HG03460 (cell line): ENCODE measurements at regions not wholly inside any gene's neighbourhood (a gene's known extent, or its start where the extent isn't known, plus 50 kb on each side); places are given as distances from the start of the nearest gene placed in this dataset.
"Not testable (repeated sequence)": the region's sequence is repeated elsewhere in the genome, so short reads cannot be mapped to it uniquely, and the experiment has no call there.

Experiments used
- ATAC-seq: cut with Tn5 transposase; IDR thresholded peaks from one replicate; pipeline ENCODE4 v1.9.1; 2021; ENCODE audit not compliant: unreplicated experiment

GRCh38 chr9:100639854-100640253 lies 62.0 kb downstream of the CAVIN4 start:
- ATAC-seq, result no peak

GRCh38 chr9:100640447-100641050 lies 62.7 kb downstream of the CAVIN4 start:
- no peak for ATAC-seq

- ATAC-seq, result no peak
Measured at GRCh38 chr9:100641166-100641565, 63.3 kb downstream of the CAVIN4 start.

- no peak for ATAC-seq
Measured at GRCh38 chr9:100652850-100653249, 75.0 kb downstream of the CAVIN4 start.

- ATAC-seq, result no peak
Measured at GRCh38 chr9:100653643-100654334, 75.9 kb downstream of the CAVIN4 start.

GRCh38 chr9:100656851-100657250 lies 79.0 kb downstream of the CAVIN4 start:
- ATAC-seq, result not testable (repeated sequence)

GRCh38 chr9:100661668-100662067 lies 83.8 kb downstream of the CAVIN4 start:
- no peak for ATAC-seq

GRCh38 chr9:100662122-100662521 lies 84.2 kb downstream of the CAVIN4 start:
- no peak for ATAC-seq

GRCh38 chr9:100667448-100667847 lies 89.6 kb downstream of the CAVIN4 start:
- no peak for ATAC-seq

- ATAC-seq, result no peak
Measured at GRCh38 chr9:100668024-100668423, 90.1 kb downstream of the CAVIN4 start.

- no peak for ATAC-seq
Measured at GRCh38 chr9:100669968-100670367, 92.1 kb downstream of the CAVIN4 start.

GRCh38 chr9:100670719-100671118 lies 92.8 kb downstream of the CAVIN4 start:
- no peak for ATAC-seq

- no peak for ATAC-seq
Measured at GRCh38 chr9:100671898-100672297, 94.0 kb downstream of the CAVIN4 start.

- no peak for ATAC-seq
Measured at GRCh38 chr9:100673249-100673648, 95.4 kb downstream of the CAVIN4 start.

- no peak for ATAC-seq
Measured at GRCh38 chr9:100674419-100675122, 96.7 kb downstream of the CAVIN4 start.

GRCh38 chr9:100679834-100680233 lies 102.0 kb downstream of the CAVIN4 start:
- no peak for ATAC-seq

GRCh38 chr9:100686420-100686819 lies 108.5 kb downstream of the CAVIN4 start:
- no peak for ATAC-seq

- ATAC-seq, result peak; percentile 61
Measured at GRCh38 chr9:100689635-100690034, 111.8 kb downstream of the CAVIN4 start.

- ATAC-seq, result no peak
Measured at GRCh38 chr9:100690438-100690837, 112.6 kb downstream of the CAVIN4 start.

- ATAC-seq, result no peak
Measured at GRCh38 chr9:100697339-100697738, 119.5 kb downstream of the CAVIN4 start.

GRCh38 chr9:100698945-100699344 lies 121.1 kb downstream of the CAVIN4 start:
- no peak for ATAC-seq

- ATAC-seq, result no peak
Measured at GRCh38 chr9:100699668-100700067, 121.8 kb downstream of the CAVIN4 start.
